GM12891 (cell line): ENCODE measurements at regions not wholly inside any gene's neighbourhood (a gene's known extent, or its start where the extent isn't known, plus 50 kb on each side); places are given as distances from the start of the nearest gene placed in this dataset.

Experiments
- PAX5 ChIP-seq: IDR thresholded peaks from 2 replicates; pipeline ENCODE4 v1.6.1; 2011; ENCODE audit warnings: low read length, moderate library complexity, mild to moderate bottlenecking; ENCODE audit not compliant: insufficient read depth, severe bottlenecking
- POLR2A ChIP-seq: IDR thresholded peaks from 2 replicates; pipeline ENCODE4 v1.6.1; 2011; ENCODE audit warnings: low read depth, low read length, control low read depth
- TAF1 ChIP-seq: IDR thresholded peaks from 2 replicates; pipeline ENCODE4 v1.6.1; 2011; ENCODE audit warnings: low read depth, low read length, control low read depth

- TF ChIP-seq PAX5 (no peak), POLR2A (no peak), TAF1 (no peak)
Observed at GRCh38 chr21:35340273-35340672, 291.2 kb upstream of the RUNX1 start.
